ENCODE measurements at regions not wholly inside any gene's neighbourhood (a gene's known extent, or its start where the extent isn't known, plus 50 kb on each side); places are given as distances from the start of the nearest gene placed in this dataset.

GRCh38 chr6:43869792-43870659, 100.0 kb downstream of the VEGFA start:
- DNase-seq (ENCODE audit: low spot score), result no peak

- DNase-seq (ENCODE audit: low spot score), result no peak
Observed at GRCh38 chr6:43869079-43869710, 99.2 kb downstream of the VEGFA start.

GRCh38 chr6:43868467-43868866, 98.5 kb downstream of the VEGFA start:
- DNase-seq (ENCODE audit: low spot score), result no peak

- DNase-seq (ENCODE audit: low spot score), result no peak
Observed at GRCh38 chr6:43867996-43868395, 98.0 kb downstream of the VEGFA start.

- no peak for DNase-seq (ENCODE audit: low spot score)
Observed at GRCh38 chr6:43867246-43867645, 97.2 kb downstream of the VEGFA start.

- no peak for DNase-seq (ENCODE audit: low spot score)
Observed at GRCh38 chr6:43865932-43866645, 96.1 kb downstream of the VEGFA start.

GRCh38 chr6:43865086-43865485, 95.1 kb downstream of the VEGFA start:
- no peak for DNase-seq (ENCODE audit: low spot score)

GRCh38 chr6:43862925-43863324, 92.9 kb downstream of the VEGFA start:
- no peak for DNase-seq (ENCODE audit: low spot score)

GRCh38 chr6:43861212-43861894, 91.3 kb downstream of the VEGFA start:
- no peak for DNase-seq (ENCODE audit: low spot score)

GRCh38 chr6:43860285-43860684, 90.3 kb downstream of the VEGFA start:
- no peak for DNase-seq (ENCODE audit: low spot score)

GRCh38 chr6:43859213-43859612, 89.2 kb downstream of the VEGFA start:
- no peak for DNase-seq (ENCODE audit: low spot score)

- no peak for DNase-seq (ENCODE audit: low spot score)
Observed at GRCh38 chr6:43858161-43859153, 88.4 kb downstream of the VEGFA start.

GRCh38 chr6:43856005-43856765, 86.2 kb downstream of the VEGFA start:
- no peak for DNase-seq (ENCODE audit: low spot score)

- no peak for DNase-seq (ENCODE audit: low spot score)
Observed at GRCh38 chr6:43855247-43855646, 85.2 kb downstream of the VEGFA start.

- DNase-seq (ENCODE audit: low spot score), result no peak
Observed at GRCh38 chr6:43853066-43853650, 83.1 kb downstream of the VEGFA start.

GRCh38 chr6:43852350-43852864, 82.4 kb downstream of the VEGFA start:
- no peak for DNase-seq (ENCODE audit: low spot score)

GRCh38 chr6:43851204-43851865, 81.3 kb downstream of the VEGFA start:
- no peak for DNase-seq (ENCODE audit: low spot score)

GRCh38 chr6:43850314-43851203, 80.5 kb downstream of the VEGFA start:
- DNase-seq (ENCODE audit: low spot score), result no peak

Data from left forelimb (tissue), 1 donor.